AG04450 (cell line): ENCODE measurements at regions not wholly inside any gene's neighbourhood (a gene's known extent, or its start where the extent isn't known, plus 50 kb on each side); places are given as distances from the start of the nearest gene placed in this dataset.
"Not testable (repeated sequence)": the region's sequence is repeated elsewhere in the genome, so short reads cannot be mapped to it uniquely, and the experiment has no call there.

Experiments used
- CTCF ChIA-PET: fragments of 300-600, 350-600 bp; formaldehyde crosslinking; extraction: SDS; loops from one replicate; lab custom pipeline; 2022; ENCODE audit warnings: antibody characterized with exemption, inconsistent platforms; lab: Charles Lee
- POLR2A ChIA-PET: fragments of 350-600 bp; formaldehyde crosslinking; extraction: SDS; loops from one replicate; lab custom pipeline; 2021; ENCODE audit warnings: antibody characterized with exemption, inconsistent platforms; lab: Yijun Ruan, JAX
- DNase-seq: peaks from one replicate; pipeline ENCODE4 v3.0.0-alpha.2; 2011; ENCODE audit warnings: low read depth, low spot score
- H3K27ac ChIP-seq: one replicate; pipeline ENCODE4 v1.5.1; 2012; ENCODE audit warnings: low read depth, low read length, control low read depth
- H3K27me3 ChIP-seq: one replicate; pipeline ENCODE4 v1.6.0; 2012; ENCODE audit warnings: low read length; ENCODE audit not compliant: control insufficient read depth, insufficient read depth
- H3K4me3 ChIP-seq: 2 replicates; pipeline ENCODE4 v1.5.1; 2011; ENCODE audit warnings: mild to moderate bottlenecking, low read depth, low read length, control low read depth
- H3K9me3 ChIP-seq: 2 replicates; pipeline ENCODE4 v1.5.1; 2012; ENCODE audit warnings: low read length; ENCODE audit not compliant: control insufficient read depth, insufficient read depth
- TF ChIP-seq, protein P1 (sequence below): IDR thresholded peaks from 2 replicates; pipeline ENCODE4 v1.5.1; 2011; ENCODE audit warnings: low read depth, low read length, control low read depth, inconsistent platforms

DNA sequence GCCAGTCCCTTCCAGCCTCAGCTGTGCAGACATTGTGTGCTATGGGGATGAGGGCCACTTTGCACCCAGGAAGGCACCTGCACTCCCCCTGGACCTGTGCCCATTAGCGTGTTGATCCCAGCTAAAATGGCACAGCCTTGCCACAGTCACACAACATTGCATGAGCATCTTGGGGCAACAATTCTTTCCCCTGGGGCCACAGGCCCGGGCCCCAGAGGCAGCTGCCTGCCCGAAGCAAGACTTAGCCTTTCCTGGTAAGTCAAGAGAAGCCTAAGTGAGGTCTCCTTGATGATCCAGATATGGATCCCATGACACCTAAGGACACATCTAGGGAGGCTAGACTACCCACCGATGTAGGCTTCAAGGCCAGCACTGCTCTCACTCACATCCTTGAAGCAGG is 202.1 kb downstream of the BCL11A start:
- H3K27me3 ChIP-seq: peaks cover 12% of the 10 kb centered on the region

DNA sequence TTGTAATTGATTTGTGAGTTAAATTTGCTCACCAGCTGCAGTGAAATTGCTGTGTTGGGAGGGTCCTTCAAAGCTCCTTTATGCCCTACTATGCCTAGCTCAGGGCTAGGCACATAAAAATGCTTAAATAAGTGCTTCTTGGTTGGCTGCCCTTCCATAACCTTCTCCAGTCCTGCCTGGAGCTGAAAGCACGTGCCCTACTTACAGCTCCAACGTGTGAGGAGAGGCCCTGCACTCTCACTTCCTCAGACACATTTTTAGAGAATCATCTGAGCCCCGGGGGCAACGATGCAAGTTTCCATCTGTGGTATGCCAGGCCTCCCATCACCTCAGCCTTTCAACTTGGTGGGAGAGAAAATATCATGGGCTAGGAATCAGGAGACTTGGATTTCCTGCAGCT is 202.7 kb downstream of the BCL11A start:
- no peak for DNase-seq

More for the DNA sequence above, 202.1 kb downstream of the BCL11A start:
- CTCF ChIA-PET: no interaction called here
- no peak overlapping the region for H3K4me3 ChIP-seq
- POLR2A ChIA-PET: no interaction called here
- H3K27ac ChIP-seq: no peak overlapping the region
- no peaks in the 10 kb centered on the region for H3K9me3 ChIP-seq
- TF ChIP-seq, protein P1, sequence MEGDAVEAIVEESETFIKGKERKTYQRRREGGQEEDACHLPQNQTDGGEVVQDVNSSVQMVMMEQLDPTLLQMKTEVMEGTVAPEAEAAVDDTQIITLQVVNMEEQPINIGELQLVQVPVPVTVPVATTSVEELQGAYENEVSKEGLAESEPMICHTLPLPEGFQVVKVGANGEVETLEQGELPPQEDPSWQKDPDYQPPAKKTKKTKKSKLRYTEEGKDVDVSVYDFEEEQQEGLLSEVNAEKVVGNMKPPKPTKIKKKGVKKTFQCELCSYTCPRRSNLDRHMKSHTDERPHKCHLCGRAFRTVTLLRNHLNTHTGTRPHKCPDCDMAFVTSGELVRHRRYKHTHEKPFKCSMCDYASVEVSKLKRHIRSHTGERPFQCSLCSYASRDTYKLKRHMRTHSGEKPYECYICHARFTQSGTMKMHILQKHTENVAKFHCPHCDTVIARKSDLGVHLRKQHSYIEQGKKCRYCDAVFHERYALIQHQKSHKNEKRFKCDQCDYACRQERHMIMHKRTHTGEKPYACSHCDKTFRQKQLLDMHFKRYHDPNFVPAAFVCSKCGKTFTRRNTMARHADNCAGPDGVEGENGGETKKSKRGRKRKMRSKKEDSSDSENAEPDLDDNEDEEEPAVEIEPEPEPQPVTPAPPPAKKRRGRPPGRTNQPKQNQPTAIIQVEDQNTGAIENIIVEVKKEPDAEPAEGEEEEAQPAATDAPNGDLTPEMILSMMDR: no peak
- no peak for DNase-seq

DNA sequence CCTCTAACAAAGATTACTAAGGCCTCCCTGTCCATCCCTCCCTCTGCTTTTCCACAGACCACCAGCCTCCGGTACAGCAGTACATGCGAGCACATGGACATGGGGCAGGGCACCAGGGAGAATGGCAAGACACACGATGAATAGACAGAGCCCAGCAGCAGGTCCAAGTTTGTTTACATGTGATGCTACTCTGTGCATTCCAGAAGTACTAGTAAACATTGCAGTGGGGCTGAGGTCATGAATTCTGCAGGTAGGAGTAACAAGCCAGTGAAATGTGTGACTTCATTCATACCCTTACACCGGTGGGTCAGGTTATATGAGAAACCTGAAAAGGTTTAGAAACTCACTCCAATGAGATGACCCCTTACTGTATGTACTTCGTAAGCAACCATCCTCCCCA is 205.7 kb downstream of the BCL11A start:
- H3K27ac ChIP-seq: no peak overlapping the region
- CTCF ChIA-PET: interaction anchor here (0.6 kb wide), 1 partner anchor 202 kb away, joined by 4 read pairs; no protein-coding TSS in a partner anchor
- DNase-seq: no peak
- H3K9me3 ChIP-seq: no peaks in the 10 kb centered on the region
- no peak overlapping the region for H3K4me3 ChIP-seq
- TF ChIP-seq, protein P1: no peak
- peaks cover 3% of the 10 kb centered on the region for H3K27me3 ChIP-seq
- POLR2A ChIA-PET: no interaction called here

More for the DNA sequence above, 202.7 kb downstream of the BCL11A start:
- TF ChIP-seq, protein P1: no peak
- Histone ChIP-seq H3K9me3 (no peaks in the 10 kb centered on the region), H3K27me3 (peaks cover 12% of the 10 kb centered on the region), H3K27ac (no peak overlapping the region), H3K4me3 (no peak overlapping the region)
- ChIA-PET POLR2A (no interaction called here), CTCF (interaction anchor here (0.5 kb wide), 1 partner anchor 323 kb away, joined by 4 read pairs; no protein-coding TSS in a partner anchor)

DNA sequence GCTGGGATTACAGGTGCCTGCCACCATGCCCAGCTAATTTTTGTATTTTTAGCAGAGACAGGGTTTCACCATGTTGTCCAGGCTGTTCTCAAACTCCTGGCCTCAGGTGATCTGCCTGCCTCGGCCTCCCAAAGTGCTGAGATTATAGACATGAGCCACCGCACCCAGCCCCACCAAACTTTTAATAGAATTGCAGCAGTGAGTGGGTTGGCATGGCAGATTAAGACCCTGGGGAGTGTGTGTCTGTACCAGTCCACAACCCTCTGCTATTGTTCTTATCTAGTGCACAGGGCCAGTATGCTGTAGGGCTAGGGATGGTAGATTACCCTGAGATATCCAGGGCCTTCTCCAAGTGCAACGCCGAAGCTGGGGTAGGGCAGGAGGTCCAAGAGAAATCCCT is 211.0 kb downstream of the BCL11A start:
- CTCF ChIA-PET, H3K4me3 ChIP-seq, DNase-seq, H3K27ac ChIP-seq, H3K27me3 ChIP-seq, POLR2A ChIA-PET, H3K9me3 ChIP-seq: not testable (repeated sequence)

DNA sequence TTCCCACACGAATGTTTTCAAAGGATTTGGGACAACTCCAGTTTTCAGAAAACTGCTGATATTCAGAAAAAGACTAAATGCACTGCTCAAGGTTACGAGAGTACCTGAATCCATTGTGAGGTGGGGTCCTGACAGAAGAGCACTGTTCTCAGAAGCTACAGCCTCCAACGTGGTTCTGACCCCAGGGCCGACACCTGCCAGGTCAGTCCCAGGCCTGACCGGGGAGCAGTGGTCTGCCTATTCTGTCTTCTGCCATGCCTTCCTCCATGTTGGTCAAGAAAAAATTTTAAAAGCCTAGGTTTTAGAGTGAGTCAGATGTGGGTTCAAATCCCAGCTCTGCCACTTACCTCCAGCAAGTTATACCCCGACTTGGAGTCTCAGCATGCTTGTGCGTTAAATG is 212.3 kb downstream of the BCL11A start:
- no peaks in the 10 kb centered on the region for H3K27me3 ChIP-seq
- TF ChIP-seq, protein P1: no peak
- DNase-seq: no peak
- H3K4me3 ChIP-seq: no peak overlapping the region
- CTCF ChIA-PET: no interaction called here
- H3K27ac ChIP-seq: no peak overlapping the region
- no peaks in the 10 kb centered on the region for H3K9me3 ChIP-seq
- POLR2A ChIA-PET: no interaction called here

DNA sequence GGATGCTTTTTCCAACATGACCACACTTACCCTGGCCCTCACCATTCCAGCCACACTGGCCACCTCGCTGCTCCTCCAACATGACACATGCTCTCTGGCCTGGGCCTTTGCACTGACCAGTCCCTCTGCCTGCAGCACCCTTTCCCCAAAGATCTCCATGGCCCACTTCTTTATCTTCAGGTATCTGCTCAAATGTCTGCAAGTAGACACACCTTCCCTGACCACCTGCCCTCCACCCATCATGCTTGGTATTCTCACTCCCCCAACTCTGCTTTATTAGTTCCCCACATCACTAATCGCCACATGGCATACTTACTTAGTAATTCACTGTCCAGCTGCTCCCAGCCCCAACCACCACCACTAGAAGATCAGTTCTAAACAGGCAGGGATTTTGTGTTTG is 214.2 kb downstream of the BCL11A start:
- Histone ChIP-seq H3K27ac (no peak overlapping the region), H3K4me3 (no peak overlapping the region), H3K9me3 (no peaks in the 10 kb centered on the region), H3K27me3 (no peaks in the 10 kb centered on the region)
- TF ChIP-seq, protein P1: no peak
- POLR2A ChIA-PET: no interaction called here
- no peak for DNase-seq
- CTCF ChIA-PET: no interaction called here
